Smooth muscle cell (in vitro differentiated cells): ENCODE measurements at regions not wholly inside any gene's neighbourhood (a gene's known extent, or its start where the extent isn't known, plus 50 kb on each side); places are given as distances from the start of the nearest gene placed in this dataset.

Experiments
- DNase-seq: peaks from one replicate; lab custom pipeline; 2025; ENCODE audit not compliant: unreplicated experiment; lab: John Stamatoyannopoulos, UW
- H2AFZ ChIP-seq: fragments of 200-600 bp; sonication (generic); 2 replicates; pipeline ENCODE4 v1.6.0; 2016; ENCODE audit warnings: antibody characterized with exemption, low read depth, mild to moderate bottlenecking
- H3F3A ChIP-seq: fragments of 200-600 bp; sonication (generic); 2 replicates; pipeline ENCODE4 v1.6.0; 2017; ENCODE audit warnings: antibody characterized with exemption, low read depth
- H3K27ac ChIP-seq: fragments of 200-600 bp; sonication (generic); 2 replicates; pipeline ENCODE4 v1.5.1; 2016; ENCODE audit warnings: low read depth, mild to moderate bottlenecking
- H3K27me3 ChIP-seq: fragments of 200-600 bp; sonication (generic); 2 replicates; pipeline ENCODE4 v1.6.1; 2016; ENCODE audit warnings: low read depth, mild to moderate bottlenecking
- H3K36me3 ChIP-seq: fragments of 200-600 bp; sonication (generic); 2 replicates; pipeline ENCODE4 v1.5.1; 2016; ENCODE audit warnings: low read depth
- H3K4me1 ChIP-seq: fragments of 200-600 bp; sonication (generic); 2 replicates; pipeline ENCODE4 v1.5.1; 2016; ENCODE audit warnings: low read depth
- H3K4me2 ChIP-seq: fragments of 200-600 bp; sonication (generic); 2 replicates; pipeline ENCODE4 v1.6.0; 2016; ENCODE audit warnings: mild to moderate bottlenecking
- H3K4me3 ChIP-seq: fragments of 200-600 bp; sonication (generic); 2 replicates; pipeline ENCODE4 v1.5.1; 2016; ENCODE audit warnings: mild to moderate bottlenecking
- H3K79me2 ChIP-seq: fragments of 200-600 bp; sonication (generic); 2 replicates; pipeline ENCODE4 v1.6.0; 2016; ENCODE audit warnings: low read depth, mild to moderate bottlenecking
- H3K9ac ChIP-seq: fragments of 200-600 bp; sonication (generic); 2 replicates; pipeline ENCODE4 v1.6.0; 2016; ENCODE audit warnings: low read depth
- H3K9me3 ChIP-seq: fragments of 200-600 bp; sonication (generic); replicated peaks from 2 replicates; pipeline ENCODE4 v1.5.1; 2016; ENCODE audit warnings: low read depth
- H4K20me1 ChIP-seq: fragments of 200-600 bp; sonication (generic); 2 replicates; pipeline ENCODE4 v1.6.0; 2016; ENCODE audit warnings: low read depth
- CTCF ChIP-seq: fragments of 200-600 bp; sonication (generic); IDR thresholded peaks from 2 replicates; pipeline ENCODE4 v1.5.1; 2017; ENCODE audit warnings: borderline replicate concordance, mild to moderate bottlenecking, antibody characterized with exemption; ENCODE audit not compliant: insufficient read depth, poor library complexity, severe bottlenecking
- WGBS: methylation state at CpG from one replicate; pipeline ENCODE4 v1.1.7; 2016; ENCODE audit warnings: low lambda C conversion rate; 5-methylcytosine and 5-hydroxymethylcytosine counted together

GRCh38 chr7:24102988-24103387 is 181.0 kb upstream of the NPY start:
- DNase-seq, result no peak
- Histone ChIP-seq H3K9me3 (peaks cover 10% of the 10 kb centered on the region), H3K27ac (no peak overlapping the region), H3F3A (no peaks in the 10 kb centered on the region), H4K20me1 (no peaks in the 10 kb centered on the region), H3K4me2 (no peak overlapping the region), H3K4me3 (no peak overlapping the region), H3K27me3 (no peaks in the 10 kb centered on the region), H3K9ac (no peak overlapping the region), H3K4me1 (no peaks in the 10 kb centered on the region), H3K36me3 (no peaks in the 10 kb centered on the region), H2AFZ (no peak overlapping the region), H3K79me2 (no peaks in the 10 kb centered on the region)
- no peak for TF ChIP-seq CTCF

- no peaks in the 10 kb centered on the region for H3K79me2 ChIP-seq
- DNase-seq, result no peak
- WGBS, result 90% methylated on average over 1 of the region's 1 CpG
- H3K4me1 ChIP-seq, result no peaks in the 10 kb centered on the region
- TF ChIP-seq CTCF, result no peak
- H3K9ac ChIP-seq, result no peak overlapping the region
- H3K27me3 ChIP-seq, result no peaks in the 10 kb centered on the region
- no peak overlapping the region for H2AFZ ChIP-seq
- no peaks in the 10 kb centered on the region for H3F3A ChIP-seq
- H3K9me3 ChIP-seq, result no peaks in the 10 kb centered on the region
- H4K20me1 ChIP-seq, result no peaks in the 10 kb centered on the region
- no peak overlapping the region for H3K27ac ChIP-seq
- H3K4me3 ChIP-seq, result no peak overlapping the region
- H3K4me2 ChIP-seq, result no peak overlapping the region
- H3K36me3 ChIP-seq, result no peaks in the 10 kb centered on the region
Measured at GRCh38 chr7:24108906-24109376, 175.0 kb upstream of the NPY start.

- no peak overlapping the region for H3K27ac ChIP-seq
- no peaks in the 10 kb centered on the region for H3K4me1 ChIP-seq
- DNase-seq, result no peak
- no peak overlapping the region for H3K4me3 ChIP-seq
- 92% methylated on average over 2 of the region's 2 CpGs for WGBS
- H3K9ac ChIP-seq, result no peak overlapping the region
- no peaks in the 10 kb centered on the region for H3K79me2 ChIP-seq
- H4K20me1 ChIP-seq, result no peaks in the 10 kb centered on the region
- no peak overlapping the region for H2AFZ ChIP-seq
- no peaks in the 10 kb centered on the region for H3K27me3 ChIP-seq
- no peak for TF ChIP-seq CTCF
- no peak overlapping the region for H3K4me2 ChIP-seq
- no peaks in the 10 kb centered on the region for H3F3A ChIP-seq
- no peaks in the 10 kb centered on the region for H3K36me3 ChIP-seq
- no peaks in the 10 kb centered on the region for H3K9me3 ChIP-seq
Measured at GRCh38 chr7:24110056-24110455, 173.9 kb upstream of the NPY start.

GRCh38 chr7:24113506-24113905 is 170.5 kb upstream of the NPY start:
- no peak for DNase-seq
- TF ChIP-seq CTCF, result no peak
- H3K4me2 ChIP-seq, result no peak overlapping the region
- no peaks in the 10 kb centered on the region for H3K4me1 ChIP-seq
- no peak overlapping the region for H3K4me3 ChIP-seq
- no peaks in the 10 kb centered on the region for H3K79me2 ChIP-seq
- no peaks in the 10 kb centered on the region for H4K20me1 ChIP-seq
- H3K9ac ChIP-seq, result no peak overlapping the region
- H3K27ac ChIP-seq, result no peak overlapping the region
- no peaks in the 10 kb centered on the region for H3K27me3 ChIP-seq
- no peaks in the 10 kb centered on the region for H3K36me3 ChIP-seq
- H3F3A ChIP-seq, result no peaks in the 10 kb centered on the region
- 94% methylated on average over 7 of the region's 7 CpGs for WGBS
- H2AFZ ChIP-seq, result no peak overlapping the region
- no peaks in the 10 kb centered on the region for H3K9me3 ChIP-seq
